Stomach smooth muscle (tissue), 2 donors: ENCODE measurements at regions not wholly inside any gene's neighbourhood (a gene's known extent, or its start where the extent isn't known, plus 50 kb on each side); places are given as distances from the start of the nearest gene placed in this dataset.
"Not testable (repeated sequence)": the region's sequence is repeated elsewhere in the genome, so short reads cannot be mapped to it uniquely, and the experiment has no call there.

ENCODE experiments used
- H3K27ac ChIP-seq: one replicate; pipeline ENCODE4 v1.7.0; 2013; ENCODE audit warnings: mild to moderate bottlenecking, low read length, inconsistent platforms
- H3K27me3 ChIP-seq, 2 donors: one replicate each; pipeline ENCODE4 v1.7.0; 2013; ENCODE audit warnings: low read length in 2 of 2; ENCODE audit not compliant: insufficient read depth in 2 of 2, control insufficient read depth in 1 of 2
- H3K36me3 ChIP-seq, 2 donors: one replicate each; pipeline ENCODE4 v1.7.0; 2013; ENCODE audit warnings: low read length in 2 of 2; ENCODE audit not compliant: control insufficient read depth in 2 of 2, insufficient read depth in 2 of 2
- H3K4me1 ChIP-seq: one replicate; pipeline ENCODE4 v1.7.0; 2013; ENCODE audit warnings: low read length; ENCODE audit not compliant: control insufficient read depth, insufficient read depth
- H3K4me3 ChIP-seq, 2 donors: one replicate each; pipeline ENCODE4 v1.7.0; 2013; ENCODE audit warnings: low read length in 2 of 2
- H3K9ac ChIP-seq, 2 donors: one replicate each; pipeline ENCODE4 v1.7.0; 2013; ENCODE audit warnings: low read length in 2 of 2, mild to moderate bottlenecking in 1 of 2
- H3K9me3 ChIP-seq, 2 donors: one replicate each; pipeline ENCODE4 v1.7.0; 2013; ENCODE audit warnings: low read length in 2 of 2; ENCODE audit not compliant: control insufficient read depth in 2 of 2
- donor health status: healthy.
- donor health status: Pancreatic carcinoma.

- Histone ChIP-seq H3K9me3 (no peaks in the 10 kb centered on the region), H3K4me1 (no peaks in the 10 kb centered on the region), H3K4me3 (no peak overlapping the region), H3K27me3 (no peaks in the 10 kb centered on the region), H3K9ac (no peak overlapping the region), H3K36me3 (no peaks in the 10 kb centered on the region), H3K27ac (no peak overlapping the region)
Measured at GRCh38 chr10:114730291-114730690, 72.2 kb upstream of the ABLIM1 start.

GRCh38 chr10:114732931-114733330 is 74.9 kb upstream of the ABLIM1 start:
- Histone ChIP-seq H3K9me3 (no peaks in the 10 kb centered on the region), H3K27ac (no peak overlapping the region), H3K9ac (no peak overlapping the region), H3K4me3 (no peak overlapping the region), H3K36me3 (no peaks in the 10 kb centered on the region), H3K27me3 (no peaks in the 10 kb centered on the region), H3K4me1 (no peaks in the 10 kb centered on the region)

- Histone ChIP-seq H3K27me3 (no peaks in the 10 kb centered on the region), H3K9ac (no peak overlapping the region), H3K36me3 (no peaks in the 10 kb centered on the region), H3K27ac (no peak overlapping the region), H3K4me1 (no peaks in the 10 kb centered on the region), H3K4me3 (no peak overlapping the region), H3K9me3 (no peaks in the 10 kb centered on the region)
Measured at GRCh38 chr10:114735946-114736345, 77.9 kb upstream of the ABLIM1 start.

GRCh38 chr10:114743521-114744231 is 77.9 kb upstream of the FHIP2A start:
- H3K9me3 ChIP-seq = no peaks in the 10 kb centered on the region
- H3K4me1 ChIP-seq = no peaks in the 10 kb centered on the region
- no peaks in the 10 kb centered on the region for H3K36me3 ChIP-seq
- no peaks in the 10 kb centered on the region for H3K27me3 ChIP-seq
- H3K4me3 ChIP-seq = no peak overlapping the region
- no peak overlapping the region for H3K27ac ChIP-seq
- H3K9ac ChIP-seq = no peak overlapping the region

GRCh38 chr10:114746531-114746930 is 75.0 kb upstream of the FHIP2A start:
- Histone ChIP-seq H3K9me3 (no peaks in the 10 kb centered on the region), H3K9ac (no peak overlapping the region), H3K36me3 (no peaks in the 10 kb centered on the region), H3K4me1 (no peaks in the 10 kb centered on the region), H3K27me3 (no peaks in the 10 kb centered on the region), H3K27ac (no peak overlapping the region), H3K4me3 (no peak overlapping the region)

GRCh38 chr10:114748241-114748640 is 73.3 kb upstream of the FHIP2A start:
- no peak overlapping the region for H3K9ac ChIP-seq
- no peaks in the 10 kb centered on the region for H3K9me3 ChIP-seq
- H3K27ac ChIP-seq = no peak overlapping the region
- H3K36me3 ChIP-seq = no peaks in the 10 kb centered on the region
- H3K4me3 ChIP-seq = no peak overlapping the region
- no peaks in the 10 kb centered on the region for H3K4me1 ChIP-seq
- no peaks in the 10 kb centered on the region for H3K27me3 ChIP-seq

- Histone ChIP-seq H3K9ac (no peak overlapping the region), H3K4me3 (no peak overlapping the region), H3K4me1 (no peaks in the 10 kb centered on the region), H3K36me3 (no peaks in the 10 kb centered on the region), H3K9me3 (no peaks in the 10 kb centered on the region), H3K27ac (no peak overlapping the region), H3K27me3 (no peaks in the 10 kb centered on the region)
Measured at GRCh38 chr10:114749014-114749413, 72.6 kb upstream of the FHIP2A start.

- Histone ChIP-seq H3K4me1 (no peaks in the 10 kb centered on the region), H3K4me3 (no peak overlapping the region), H3K36me3 (no peaks in the 10 kb centered on the region), H3K27me3 (no peaks in the 10 kb centered on the region), H3K9me3 (no peaks in the 10 kb centered on the region), H3K27ac (no peak overlapping the region), H3K9ac (no peak overlapping the region)
Measured at GRCh38 chr10:114749510-114749909, 72.1 kb upstream of the FHIP2A start.

GRCh38 chr10:114751856-114752255 is 69.7 kb upstream of the FHIP2A start:
- no peak overlapping the region for H3K27ac ChIP-seq

GRCh38 chr10:114752570-114752969 is 69.0 kb upstream of the FHIP2A start:
- H3K27ac ChIP-seq, H3K9me3 ChIP-seq, H3K9ac ChIP-seq, H3K4me1 ChIP-seq, H3K36me3 ChIP-seq, H3K27me3 ChIP-seq, H3K4me3 ChIP-seq: not testable (repeated sequence)

More at GRCh38 chr10:114751856-114752255, 69.7 kb upstream of the FHIP2A start:
- Histone ChIP-seq H3K4me1 (no peaks in the 10 kb centered on the region), H3K9ac (no peak overlapping the region), H3K9me3 (no peaks in the 10 kb centered on the region), H3K27me3 (no peaks in the 10 kb centered on the region), H3K36me3 (no peaks in the 10 kb centered on the region), H3K4me3 (no peak overlapping the region)

- Histone ChIP-seq H3K4me1 (no peaks in the 10 kb centered on the region), H3K36me3 (no peaks in the 10 kb centered on the region), H3K4me3 (no peak overlapping the region), H3K9me3 (no peaks in the 10 kb centered on the region), H3K27me3 (no peaks in the 10 kb centered on the region), H3K27ac (no peak overlapping the region), H3K9ac (no peak overlapping the region)
Measured at GRCh38 chr10:114753126-114753525, 68.5 kb upstream of the FHIP2A start.
